Lower lobe of right lung (tissue), 2 donors: ENCODE measurements at regions not wholly inside any gene's neighbourhood (a gene's known extent, or its start where the extent isn't known, plus 50 kb on each side); places are given as distances from the start of the nearest gene placed in this dataset.

ENCODE experiments used
- ATAC-seq, 2 donors: fragments of 200-7000 bp; cut with Tn5 transposase; one replicate each; pipeline ENCODE4 v1.9.1; 2020 to 2022; ENCODE audit warnings: mild to moderate bottlenecking in 2 of 2, moderate library complexity in 2 of 2
- DNase-seq: peaks from one replicate; pipeline ENCODE4 v3.0.0-alpha.2; 2020
- H3K27ac ChIP-seq: fragments of 200-600 bp; one replicate; pipeline ENCODE4 v1.8.0; 2022
- H3K27me3 ChIP-seq: fragments of 200-600 bp; one replicate; pipeline ENCODE4 v1.8.0; 2022; ENCODE audit warnings: low read depth
- H3K36me3 ChIP-seq: fragments of 200-600 bp; one replicate; pipeline ENCODE4 v1.8.0; 2022; ENCODE audit warnings: mild to moderate bottlenecking
- H3K4me1 ChIP-seq: fragments of 200-600 bp; one replicate; pipeline ENCODE4 v1.8.0; 2022
- H3K4me3 ChIP-seq: fragments of 200-600 bp; one replicate; pipeline ENCODE4 v1.8.0; 2022; ENCODE audit warnings: mild to moderate bottlenecking
- H3K9me3 ChIP-seq: fragments of 200-600 bp; one replicate; pipeline ENCODE4 v1.8.0; 2022
- CTCF ChIP-seq: fragments of 200-600 bp; IDR thresholded peaks from one replicate; pipeline ENCODE4 v1.8.0; 2022; ENCODE audit warnings: antibody characterized with exemption, mild to moderate bottlenecking
- intact Hi-C: fragments of 100-400 bp; cut with DNase I; formaldehyde crosslinking; loops from one replicate; pipeline ENCODE4 v1.11.0; 2022
- donor health status: DM: no; HTN: yes; CAD: no; lungs with severe emphysema.

DNA sequence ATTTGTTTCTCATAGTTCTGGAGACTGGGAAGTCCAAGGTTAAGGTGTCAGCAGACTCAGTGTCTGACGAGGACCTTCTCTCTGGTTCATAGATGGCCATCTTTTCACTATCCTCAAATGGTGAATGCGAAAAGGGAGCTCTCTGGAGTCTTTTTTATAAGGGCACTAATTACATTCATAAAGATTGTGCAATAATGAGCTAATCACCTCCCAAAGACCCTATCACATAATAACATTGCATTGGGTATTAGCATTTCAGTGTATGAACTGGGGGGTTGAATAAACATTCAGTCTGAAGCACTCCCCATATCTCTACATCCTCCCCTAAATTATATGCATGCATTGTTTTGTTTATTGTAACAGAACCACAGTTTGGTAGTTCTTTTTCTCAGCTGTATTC, 1086.5 kb downstream of the CDH11 start:
- no peaks in the 10 kb centered on the region for H3K27me3 ChIP-seq
- intact Hi-C loops: no loop called here
- DNase-seq (no peak), ATAC-seq (no peak)
- H3K27ac ChIP-seq: no peak overlapping the region
- no peak overlapping the region for H3K4me3 ChIP-seq
- H3K9me3 ChIP-seq: no peaks in the 10 kb centered on the region
- H3K36me3 ChIP-seq: no peaks in the 10 kb centered on the region
- H3K4me1 ChIP-seq: no peaks in the 10 kb centered on the region
- TF ChIP-seq CTCF: no peak

DNA sequence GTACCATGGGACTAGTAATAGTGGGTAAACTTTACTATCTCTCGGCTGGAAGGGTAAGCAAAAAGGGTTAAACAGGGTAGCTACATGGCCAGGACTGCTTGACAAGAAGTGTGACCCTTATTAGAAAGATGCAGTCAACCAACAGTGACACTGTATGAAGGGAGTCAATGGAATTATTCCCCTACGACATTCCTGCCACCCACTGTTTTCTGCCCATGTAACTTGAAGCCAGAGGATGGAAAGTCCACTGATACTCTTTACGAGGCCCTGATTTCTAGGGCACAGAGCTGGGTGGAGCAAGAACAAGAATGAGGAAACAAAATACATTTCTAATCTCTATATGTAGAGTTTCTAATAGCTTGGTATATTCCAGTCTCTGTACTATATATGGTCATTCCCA, 1102.5 kb downstream of the CDH11 start:
- no peaks in the 10 kb centered on the region for H3K9me3 ChIP-seq
- no peak for DNase-seq
- H3K36me3 ChIP-seq: no peaks in the 10 kb centered on the region
- intact Hi-C loops: no loop called here
- no peak for ATAC-seq
- H3K27me3 ChIP-seq: no peaks in the 10 kb centered on the region
- H3K27ac ChIP-seq: no peak overlapping the region
- H3K4me1 ChIP-seq: no peaks in the 10 kb centered on the region
- no peak overlapping the region for H3K4me3 ChIP-seq
- TF ChIP-seq CTCF: no peak

GRCh38 chr16:64017796-64018195, 1104.1 kb downstream of the CDH11 start:
- Histone ChIP-seq H3K4me3 (no peak overlapping the region), H3K36me3 (no peaks in the 10 kb centered on the region), H3K27me3 (no peaks in the 10 kb centered on the region), H3K4me1 (no peaks in the 10 kb centered on the region), H3K9me3 (no peaks in the 10 kb centered on the region), H3K27ac (no peak overlapping the region)
- intact Hi-C loops: no loop called here
- no peak for TF ChIP-seq CTCF
- no peak for DNase-seq
- no peak for ATAC-seq

DNA sequence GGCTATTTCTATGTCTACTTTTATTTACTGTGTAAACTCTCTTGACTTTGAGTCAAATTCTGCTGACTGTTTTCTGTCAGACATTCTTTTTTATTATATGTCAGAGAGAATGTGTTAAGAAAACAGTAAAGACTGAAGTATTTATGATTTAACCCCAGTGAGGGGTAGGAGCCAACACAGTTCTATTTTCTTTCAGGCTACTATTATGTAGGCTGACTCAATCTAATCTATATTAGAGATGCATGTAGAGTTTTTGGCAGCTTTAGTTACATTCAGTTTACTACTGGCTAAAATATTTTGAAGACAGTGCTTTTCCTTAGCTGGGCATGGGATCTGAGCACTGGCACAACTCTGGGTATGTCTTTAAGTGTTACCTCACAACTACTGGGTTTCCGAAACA, 1108.0 kb downstream of the CDH11 start:
- ATAC-seq: no peak
- TF ChIP-seq CTCF: no peak
- Histone ChIP-seq H3K27ac (no peak overlapping the region), H3K9me3 (no peaks in the 10 kb centered on the region), H3K4me1 (no peaks in the 10 kb centered on the region), H3K4me3 (no peak overlapping the region), H3K36me3 (no peaks in the 10 kb centered on the region), H3K27me3 (no peaks in the 10 kb centered on the region)
- DNase-seq: no peak
- intact Hi-C loops: no loop called here

GRCh38 chr16:64012166-64012565, 1109.7 kb downstream of the CDH11 start:
- no peak for DNase-seq
- intact Hi-C loops: no loop called here

More at GRCh38 chr16:64012166-64012565, 1109.7 kb downstream of the CDH11 start:
- H3K9me3 ChIP-seq: no peaks in the 10 kb centered on the region
- no peak overlapping the region for H3K4me3 ChIP-seq
- H3K27me3 ChIP-seq: no peaks in the 10 kb centered on the region
- TF ChIP-seq CTCF: no peak
- ATAC-seq: no peak
- H3K4me1 ChIP-seq: no peaks in the 10 kb centered on the region
- no peaks in the 10 kb centered on the region for H3K36me3 ChIP-seq
- H3K27ac ChIP-seq: no peak overlapping the region
